HCT116 (cell line): ENCODE measurements at regions not wholly inside any gene's neighbourhood (a gene's known extent, or its start where the extent isn't known, plus 50 kb on each side); places are given as distances from the start of the nearest gene placed in this dataset.

Experiments
- ATAC-seq: fragments of 200-7000 bp; cut with Tn5 transposase; 2 replicates; pipeline ENCODE4 v1.9.1; 2020; ENCODE audit warnings: mild to moderate bottlenecking, moderate library complexity
- BruUV-seq: library from RNA; stranded (reverse); fragments of 400-500 nt; replicated peaks from 2 replicates; lab custom pipeline; 2021; lab: Mats Ljungman, UMichigan
- CTCF ChIA-PET: fragments of 300-600 bp; sonication (Branson Sonifier 250); formaldehyde crosslinking; loops from one replicate; lab custom pipeline; 2021; ENCODE audit warnings: antibody characterized with exemption; lab: Charles Lee
- POLR2A ChIA-PET: fragments of 300-600, 350-600 bp; sonication (Branson Sonifier 250); formaldehyde crosslinking; loops from one replicate; lab custom pipeline; 2021; ENCODE audit warnings: antibody characterized with exemption; lab: Charles Lee
- RAD21 ChIA-PET, 2 experiments: fragments of 300-600 bp; sonication (Branson Sonifier 250); formaldehyde crosslinking; loops; one replicate each; lab custom pipeline; 2023; ENCODE audit warnings: low total read pairs in 2 of 2; ENCODE audit not compliant: uncharacterized antibody in 2 of 2, unreplicated experiment in 2 of 2, low non-redundant PET in 1 of 2; lab: Charles Lee
- DNase-seq: peaks from one replicate; pipeline ENCODE4 v3.0.0-alpha.2; 2010; ENCODE audit warnings: low read depth, low spot score
- H2AFZ ChIP-seq: fragments of 200-600 bp; shearing (Covaris generic), sonication (generic); 2 replicates; pipeline ENCODE4 v1.6.1; 2017; ENCODE audit warnings: low read depth, mixed run types, mixed read lengths, antibody characterized with exemption, low read length; ENCODE audit not compliant: poor library complexity, severe bottlenecking
- H3K27ac ChIP-seq: 2 replicates; pipeline ENCODE4 v1.5.1; 2012; ENCODE audit warnings: low read depth, low read length
- H3K27me3 ChIP-seq: fragments of 200-600 bp; sonication (generic); 2 replicates; pipeline ENCODE4 v1.6.1; 2016; ENCODE audit warnings: mixed run types, low read length, mixed read lengths; ENCODE audit not compliant: insufficient read depth
- H3K36me3 ChIP-seq, 2 experiments: fragments of 200-500 bp in 1 of 2; fragments of 200-600 bp in 1 of 2; sonication (Bioruptor generic) in 1 of 2; sonication (generic) in 1 of 2; 2 replicates each; pipeline versions ENCODE4 v1.5.1 to v1.6.1; 2014 to 2016; ENCODE audit warnings: low read length in 2 of 2, inconsistent platforms in 1 of 2, mixed read lengths in 1 of 2, mixed run types in 1 of 2; ENCODE audit not compliant: insufficient read depth in 2 of 2, control insufficient read depth in 1 of 2
- H3K4me1 ChIP-seq, 2 experiments: fragments of 200-600 bp in 1 of 2; sonication (generic) in 1 of 2; 2 replicates each; pipeline versions ENCODE4 v1.5.1 to v1.6.1; 2012 to 2017; ENCODE audit warnings: low read length in 2 of 2, inconsistent platforms in 1 of 2, mild to moderate bottlenecking in 1 of 2, mixed read lengths in 1 of 2, mixed run types in 1 of 2, moderate library complexity in 1 of 2; ENCODE audit not compliant: insufficient read depth in 2 of 2, control insufficient read depth in 1 of 2
- H3K4me2 ChIP-seq: fragments of 200-600 bp; sonication (generic); 2 replicates; pipeline ENCODE4 v1.6.1; 2017; ENCODE audit warnings: mixed run types, low read length, mixed read lengths
- H3K4me3 ChIP-seq, 2 experiments: fragments of 200-600 bp in 1 of 2; sonication (generic) in 1 of 2; replicated peaks in 1 of 2; 2 replicates each; pipeline ENCODE4 v1.5.1; 2011 to 2016; ENCODE audit warnings: low read length in 2 of 2, control low read depth in 1 of 2, low read depth in 1 of 2, mild to moderate bottlenecking in 1 of 2, mixed read lengths in 1 of 2, mixed run types in 1 of 2
- H3K79me2 ChIP-seq: fragments of 200-600 bp; sonication (generic); 2 replicates; pipeline ENCODE4 v1.6.1; 2017; ENCODE audit warnings: mild to moderate bottlenecking, mixed run types, low read length, moderate library complexity, mixed read lengths; ENCODE audit not compliant: insufficient read depth
- H3K9ac ChIP-seq: fragments of 200-600 bp; sonication (generic); 2 replicates; pipeline ENCODE4 v1.6.1; 2016; ENCODE audit warnings: low read length, mixed read lengths
- H3K9me2 ChIP-seq: fragments of 200-600 bp; sonication (generic), shearing (Covaris generic); 2 replicates; pipeline ENCODE4 v1.6.1; 2017; ENCODE audit warnings: mixed run types, mild to moderate bottlenecking, moderate library complexity; ENCODE audit not compliant: insufficient read depth
- H3K9me3 ChIP-seq, 2 experiments: fragments of 200-500 bp in 1 of 2; fragments of 200-600 bp in 1 of 2; sonication (Bioruptor generic) in 1 of 2; sonication (generic) in 1 of 2; 2 replicates each; pipeline ENCODE4 v1.6.1; 2014 to 2017; ENCODE audit warnings: low read length in 2 of 2, mixed read lengths in 2 of 2, inconsistent platforms in 1 of 2, low read depth in 1 of 2, mild to moderate bottlenecking in 1 of 2, mixed run types in 1 of 2, moderate library complexity in 1 of 2; ENCODE audit not compliant: control insufficient read depth in 1 of 2, insufficient read depth in 1 of 2
- H4K20me1 ChIP-seq: fragments of 200-600 bp; sonication (generic), shearing (Covaris generic); 2 replicates; pipeline ENCODE4 v1.6.1; 2017; ENCODE audit warnings: mixed run types, mild to moderate bottlenecking, moderate library complexity; ENCODE audit not compliant: insufficient read depth
- CBX3 ChIP-seq: IDR thresholded peaks from 2 replicates; pipeline ENCODE4 v1.6.1; 2012; ENCODE audit warnings: low read depth
- CTCF ChIP-seq, 3 experiments: fragments of 200-600 bp in 1 of 3; sonication (generic) in 1 of 3; IDR thresholded peaks in 2 of 3; conservative IDR thresholded peaks in 1 of 3; 2 replicates each; pipeline ENCODE4 v1.5.1; 2012 to 2017; ENCODE audit warnings: low read depth in 2 of 3, low read length in 2 of 3, antibody characterized with exemption in 1 of 3, borderline replicate concordance in 1 of 3, control low read depth in 1 of 3, mild to moderate bottlenecking in 1 of 3, mixed read lengths in 1 of 3, mixed run types in 1 of 3, moderate library complexity in 1 of 3; ENCODE audit not compliant: insufficient read depth in 1 of 3
- EGR1 ChIP-seq: IDR thresholded peaks from 2 replicates; pipeline ENCODE4 v1.6.1; 2012; ENCODE audit warnings: low read depth
- ELF1 ChIP-seq: IDR thresholded peaks from 2 replicates; pipeline ENCODE4 v1.6.1; 2012; ENCODE audit warnings: low read depth, borderline replicate concordance
- EZH2 ChIP-seq: fragments of 200-600 bp; sonication (generic); IDR thresholded peaks from 2 replicates; pipeline ENCODE4 v1.6.1; 2017; ENCODE audit warnings: antibody characterized with exemption, mixed run types
- FOSL1 ChIP-seq: IDR thresholded peaks from 2 replicates; pipeline ENCODE4 v1.6.1; 2012; ENCODE audit warnings: low read depth
- JUND ChIP-seq: IDR thresholded peaks from 2 replicates; pipeline ENCODE4 v1.6.1; 2012
- POLR2A ChIP-seq: IDR thresholded peaks from 2 replicates; pipeline ENCODE4 v1.7.0; 2011; ENCODE audit warnings: borderline replicate concordance; ENCODE audit not compliant: insufficient read depth, insufficient read length; ENCODE audit errors: extremely low read depth
- POLR2AphosphoS5 ChIP-seq: IDR thresholded peaks from 2 replicates; pipeline ENCODE4 v1.6.1; 2011; ENCODE audit warnings: mild to moderate bottlenecking, low read depth, low read length, moderate library complexity
- RAD21 ChIP-seq: IDR thresholded peaks from 2 replicates; pipeline ENCODE4 v1.6.1; 2012; ENCODE audit warnings: low read depth, mild to moderate bottlenecking
- SIN3A ChIP-seq: IDR thresholded peaks from 2 replicates; pipeline ENCODE4 v1.6.1; 2012; ENCODE audit warnings: low read depth
- SP1 ChIP-seq: IDR thresholded peaks from 2 replicates; pipeline ENCODE4 v1.6.1; 2012; ENCODE audit warnings: low read depth
- SRF ChIP-seq: IDR thresholded peaks from 2 replicates; pipeline ENCODE4 v1.6.1; 2012; ENCODE audit warnings: low read depth
- TCF7L2 ChIP-seq: IDR thresholded peaks from 2 replicates; pipeline ENCODE4 v1.7.0; 2011; ENCODE audit warnings: borderline replicate concordance, inconsistent platforms; ENCODE audit not compliant: insufficient read depth, insufficient read length; ENCODE audit errors: extremely low read depth
- YY1 ChIP-seq: IDR thresholded peaks from 2 replicates; pipeline ENCODE4 v1.6.1; 2011; ENCODE audit warnings: low read length, low read depth, moderate library complexity, mild to moderate bottlenecking; ENCODE audit not compliant: insufficient replicate concordance; ENCODE audit errors: extremely low read depth
- ZFX ChIP-seq: fragments of 450-650 bp; IDR thresholded peaks from 2 replicates; pipeline ENCODE4 v1.6.1; 2017
- intact Hi-C: fragments of 100-400 bp; cut with micrococcal nuclease; formaldehyde crosslinking; loops from 2 replicates; pipeline ENCODE4 v1.10.0; 2022
- TF ChIP-seq, protein P1 (sequence below): IDR thresholded peaks from 2 replicates; pipeline ENCODE4 v1.6.1; 2012
- TF ChIP-seq, protein P2 (sequence below): IDR thresholded peaks from 2 replicates; pipeline ENCODE4 v1.6.1; 2011; ENCODE audit warnings: mild to moderate bottlenecking, low read length, moderate library complexity; ENCODE audit not compliant: insufficient replicate concordance; ENCODE audit errors: extremely low read depth
- TF ChIP-seq, protein P3 (sequence below): IDR thresholded peaks from 2 replicates; pipeline ENCODE4 v1.6.1; 2012

GRCh38 chr7:155878250-155878649 lies 66.0 kb upstream of the SHH start:
- no peaks in the 10 kb centered on the region for H3K36me3 ChIP-seq
- H3K4me3 ChIP-seq: no peak overlapping the region
- H3K4me1 ChIP-seq: no peaks in the 10 kb centered on the region
- H3K27ac ChIP-seq: no peak overlapping the region
- ChIA-PET RAD21 (no interaction called here), CTCF (no interaction called here), POLR2A (no interaction called here)
- no peaks in the 10 kb centered on the region for H3K27me3 ChIP-seq
- intact Hi-C loops: no loop called here
- H3K9ac ChIP-seq: no peak overlapping the region
- H4K20me1 ChIP-seq: no peaks in the 10 kb centered on the region
- DNase-seq: no peak
- ATAC-seq: no peak
- no peaks in the 10 kb centered on the region for H3K9me2 ChIP-seq
- H2AFZ ChIP-seq: no peak overlapping the region
- H3K79me2 ChIP-seq: no peaks in the 10 kb centered on the region
- no TSS peak for BruUV-seq
- no peak overlapping the region for H3K4me2 ChIP-seq
- TF ChIP-seq CBX3: no peak
- no peak for TF ChIP-seq EZH2
- no peak for TF ChIP-seq POLR2A
- no peak for TF ChIP-seq JUND
- TF ChIP-seq, protein P1, sequence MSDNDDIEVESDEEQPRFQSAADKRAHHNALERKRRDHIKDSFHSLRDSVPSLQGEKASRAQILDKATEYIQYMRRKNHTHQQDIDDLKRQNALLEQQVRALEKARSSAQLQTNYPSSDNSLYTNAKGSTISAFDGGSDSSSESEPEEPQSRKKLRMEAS: no peak
- TF ChIP-seq YY1: no peak
- no peak for TF ChIP-seq EGR1
- TF ChIP-seq CTCF (IDR thresholded peaks at IDR 0.05 in 2 of 3, conservative IDR thresholded peaks at IDR 0.05 in 1 of 3; ENCODE audit: borderline replicate concordance in 1 of 3, insufficient read depth in 1 of 3, low read depth in 2 of 3, low read length in 2 of 3): no peak
- TF ChIP-seq, protein P2, sequence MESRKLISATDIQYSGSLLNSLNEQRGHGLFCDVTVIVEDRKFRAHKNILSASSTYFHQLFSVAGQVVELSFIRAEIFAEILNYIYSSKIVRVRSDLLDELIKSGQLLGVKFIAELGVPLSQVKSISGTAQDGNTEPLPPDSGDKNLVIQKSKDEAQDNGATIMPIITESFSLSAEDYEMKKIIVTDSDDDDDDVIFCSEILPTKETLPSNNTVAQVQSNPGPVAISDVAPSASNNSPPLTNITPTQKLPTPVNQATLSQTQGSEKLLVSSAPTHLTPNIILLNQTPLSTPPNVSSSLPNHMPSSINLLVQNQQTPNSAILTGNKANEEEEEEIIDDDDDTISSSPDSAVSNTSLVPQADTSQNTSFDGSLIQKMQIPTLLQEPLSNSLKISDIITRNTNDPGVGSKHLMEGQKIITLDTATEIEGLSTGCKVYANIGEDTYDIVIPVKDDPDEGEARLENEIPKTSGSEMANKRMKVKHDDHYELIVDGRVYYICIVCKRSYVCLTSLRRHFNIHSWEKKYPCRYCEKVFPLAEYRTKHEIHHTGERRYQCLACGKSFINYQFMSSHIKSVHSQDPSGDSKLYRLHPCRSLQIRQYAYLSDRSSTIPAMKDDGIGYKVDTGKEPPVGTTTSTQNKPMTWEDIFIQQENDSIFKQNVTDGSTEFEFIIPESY: no peak
- TF ChIP-seq FOSL1: no peak
- TF ChIP-seq SRF: no peak
- no peak for TF ChIP-seq ZFX
- no peak for TF ChIP-seq SP1
- TF ChIP-seq POLR2AphosphoS5: no peak
- TF ChIP-seq, protein P3, sequence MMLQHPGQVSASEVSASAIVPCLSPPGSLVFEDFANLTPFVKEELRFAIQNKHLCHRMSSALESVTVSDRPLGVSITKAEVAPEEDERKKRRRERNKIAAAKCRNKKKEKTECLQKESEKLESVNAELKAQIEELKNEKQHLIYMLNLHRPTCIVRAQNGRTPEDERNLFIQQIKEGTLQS: no peak
- no peak for TF ChIP-seq TCF7L2
- TF ChIP-seq RAD21: no peak
- no peak for TF ChIP-seq ELF1
- no peak for TF ChIP-seq SIN3A
- H3K9me3 ChIP-seq: no peaks in the 10 kb centered on the region
